ENCODE measurements at regions not wholly inside any gene's neighbourhood (a gene's known extent, or its start where the extent isn't known, plus 50 kb on each side); places are given as distances from the start of the nearest gene placed in this dataset.

DNA sequence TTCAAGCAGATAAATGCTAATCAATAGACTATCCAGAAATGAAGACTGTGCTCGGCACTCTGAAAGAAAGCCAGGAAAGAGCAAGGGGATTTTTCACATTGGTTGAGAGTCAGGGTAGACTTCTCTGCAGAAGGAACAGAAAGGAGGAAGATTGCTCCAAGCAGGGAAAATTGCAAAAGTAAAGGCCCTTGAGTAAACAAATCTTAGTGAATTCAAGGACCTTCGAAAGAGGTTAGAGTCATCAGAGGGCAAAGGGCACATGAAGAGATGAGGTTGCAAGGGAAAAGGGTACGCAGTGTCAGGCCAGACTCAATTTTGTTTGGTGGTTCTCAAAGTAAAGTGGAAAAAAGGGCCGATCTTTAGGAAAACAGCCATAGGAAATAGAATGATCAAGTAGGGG is 157.6 kb upstream of the RAI14 start:
- no peak overlapping the region for H3K4me3 ChIP-seq (ENCODE audit: low read depth, low read length)
- no peak for DNase-seq (ENCODE audit: low read depth)
- TF ChIP-seq MYC (IDR thresholded peaks at IDR 0.05; ENCODE audit: low read depth, low read length) (no peak), POLR2A (IDR thresholded peaks at IDR 0.05; ENCODE audit: extremely low read depth, insufficient read length) (no peak), MAX (IDR thresholded peaks at IDR 0.05; ENCODE audit: low read depth, low read length) (no peak), CTCF (IDR thresholded peaks at IDR 0.05; ENCODE audit: low read depth, low read length) (no peak)

DNA sequence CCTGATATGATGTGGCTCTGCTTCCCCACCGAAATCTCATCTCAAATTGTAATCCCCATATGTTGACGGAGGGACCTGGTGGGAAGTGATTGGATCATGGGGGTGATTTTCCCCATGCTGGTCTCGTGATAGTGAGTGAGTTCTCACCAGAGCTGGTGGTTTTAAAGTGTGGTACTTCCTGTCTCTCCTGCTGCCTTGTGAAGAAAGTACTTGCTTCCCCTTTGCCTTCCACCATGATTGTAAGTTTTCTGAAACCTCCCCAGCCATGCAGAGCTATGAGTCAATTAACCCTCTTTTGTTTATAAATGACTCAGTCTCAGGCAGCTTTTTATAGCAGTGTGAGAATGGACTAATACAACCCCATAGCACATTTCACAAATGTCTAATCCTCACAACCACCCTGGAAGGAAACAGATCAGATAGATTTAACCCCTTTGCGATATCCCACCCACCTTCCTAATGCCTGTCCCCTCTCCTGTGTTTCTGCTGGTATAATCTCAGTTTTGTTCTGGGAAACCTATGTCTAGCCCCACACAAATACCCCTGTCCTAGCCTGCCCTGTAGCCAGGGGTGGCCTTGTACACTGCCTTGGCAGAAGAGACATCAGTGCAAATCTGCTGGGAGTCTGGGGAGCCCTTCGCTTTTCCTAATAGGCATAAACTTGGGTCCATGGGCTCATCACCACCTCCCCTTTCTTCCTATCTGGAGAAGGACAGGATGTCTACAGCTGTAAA is 157.0 kb upstream of the RAI14 start:
- no peak overlapping the region for H3K4me3 ChIP-seq (ENCODE audit: low read depth, low read length)
- DNase-seq (ENCODE audit: low read depth), result peak; percentile 75
- TF ChIP-seq POLR2A (IDR thresholded peaks at IDR 0.05; ENCODE audit: extremely low read depth, insufficient read length), result no peak
- peak; percentile 19 for TF ChIP-seq MYC (IDR thresholded peaks at IDR 0.05; ENCODE audit: low read depth, low read length)
- no peak for TF ChIP-seq CTCF (IDR thresholded peaks at IDR 0.05; ENCODE audit: low read depth, low read length)
- no peak for TF ChIP-seq MAX (IDR thresholded peaks at IDR 0.05; ENCODE audit: low read depth, low read length)

- no peak for TF ChIP-seq POLR2A (IDR thresholded peaks at IDR 0.05; ENCODE audit: extremely low read depth, insufficient read length)
- no peak for TF ChIP-seq CTCF (IDR thresholded peaks at IDR 0.05; ENCODE audit: low read depth, low read length)
- TF ChIP-seq MAX (IDR thresholded peaks at IDR 0.05; ENCODE audit: low read depth, low read length), result no peak
- TF ChIP-seq MYC (IDR thresholded peaks at IDR 0.05; ENCODE audit: low read depth, low read length), result no peak
- peak; percentile 28 for DNase-seq (ENCODE audit: low read depth)
- no peak overlapping the region for H3K4me3 ChIP-seq (ENCODE audit: low read depth, low read length)
Measured at GRCh38 chr5:34500236-34500847, 155.8 kb upstream of the RAI14 start.

GRCh38 chr5:34501016-34501415 is 155.1 kb upstream of the RAI14 start:
- TF ChIP-seq CTCF (IDR thresholded peaks at IDR 0.05; ENCODE audit: low read depth, low read length) (no peak), MYC (IDR thresholded peaks at IDR 0.05; ENCODE audit: low read depth, low read length) (no peak), MAX (IDR thresholded peaks at IDR 0.05; ENCODE audit: low read depth, low read length) (no peak), POLR2A (IDR thresholded peaks at IDR 0.05; ENCODE audit: extremely low read depth, insufficient read length) (no peak)

DNA sequence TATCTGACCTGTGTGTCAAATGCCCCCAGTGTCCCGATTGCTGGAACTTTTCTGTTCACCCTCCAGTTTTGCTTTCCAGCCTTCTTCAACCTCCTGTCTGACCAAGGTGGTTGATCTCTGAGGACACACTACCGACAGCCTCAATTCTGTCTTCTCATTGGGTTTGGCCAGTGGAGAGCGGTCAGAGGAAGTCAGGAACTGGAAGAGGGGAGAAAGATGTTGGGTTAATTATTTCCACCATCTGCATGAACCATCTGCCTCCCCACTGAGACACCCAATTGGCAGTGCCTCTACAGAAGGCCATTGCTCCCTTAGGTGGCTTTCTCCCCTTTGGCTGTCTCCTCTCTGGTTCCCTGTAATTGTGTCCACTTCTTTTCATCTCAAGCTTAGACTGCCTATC is 154.3 kb upstream of the RAI14 start:
- H3K4me3 ChIP-seq (ENCODE audit: low read depth, low read length), result no peak overlapping the region
- no peak for DNase-seq (ENCODE audit: low read depth)
- TF ChIP-seq MYC (IDR thresholded peaks at IDR 0.05; ENCODE audit: low read depth, low read length) (no peak), MAX (IDR thresholded peaks at IDR 0.05; ENCODE audit: low read depth, low read length) (no peak), POLR2A (IDR thresholded peaks at IDR 0.05; ENCODE audit: extremely low read depth, insufficient read length) (no peak)

More at GRCh38 chr5:34501016-34501415, 155.1 kb upstream of the RAI14 start:
- H3K4me3 ChIP-seq (ENCODE audit: low read depth, low read length), result no peak overlapping the region
- peak; percentile 33 for DNase-seq (ENCODE audit: low read depth)

GRCh38 chr5:34502581-34502980 is 153.5 kb upstream of the RAI14 start:
- H3K4me3 ChIP-seq (ENCODE audit: low read depth, low read length), result no peak overlapping the region
- TF ChIP-seq MYC (IDR thresholded peaks at IDR 0.05; ENCODE audit: low read depth, low read length), result no peak
- no peak for TF ChIP-seq CTCF (IDR thresholded peaks at IDR 0.05; ENCODE audit: low read depth, low read length)
- TF ChIP-seq POLR2A (IDR thresholded peaks at IDR 0.05; ENCODE audit: extremely low read depth, insufficient read length), result no peak
- TF ChIP-seq MAX (IDR thresholded peaks at IDR 0.05; ENCODE audit: low read depth, low read length), result no peak
- no peak for DNase-seq (ENCODE audit: low read depth)
